T-helper 1 cell treated with Interleukin-12 subunit alpha and Interleukin-12 subunit beta and Interleukin-4 antibody, amounts not matched to agents 30 ng/mL and 1 ng/mL, for 36 hours (primary cell): ENCODE measurements at regions not wholly inside any gene's neighbourhood (a gene's known extent, or its start where the extent isn't known, plus 50 kb on each side); places are given as distances from the start of the nearest gene placed in this dataset.
"Not testable (repeated sequence)": the region's sequence is repeated elsewhere in the genome, so short reads cannot be mapped to it uniquely, and the experiment has no call there.

Experiments used
- intact Hi-C: fragments of 100-400 bp; cut with micrococcal nuclease; formaldehyde crosslinking; loops from one replicate; pipeline ENCODE4 v1.15.1; 2024

GRCh38 chr4:151559595-151559994, 150.6 kb downstream of the FHIP1A start:
- intact Hi-C loops: no loop called here

GRCh38 chr4:151561551-151562256, 152.7 kb downstream of the FHIP1A start:
- intact Hi-C loops: no loop called here

- intact Hi-C loops: no loop called here
Observed at GRCh38 chr4:151563194-151563593, 154.2 kb downstream of the FHIP1A start.

- intact Hi-C loops: no loop called here
Observed at GRCh38 chr4:151564321-151564720, 155.3 kb downstream of the FHIP1A start.

GRCh38 chr4:151565583-151565982, 156.6 kb downstream of the FHIP1A start:
- intact Hi-C loops: no loop called here

- intact Hi-C loops: no loop called here
Observed at GRCh38 chr4:151566053-151566452, 157.1 kb downstream of the FHIP1A start.

GRCh38 chr4:151567056-151567455, 158.1 kb downstream of the FHIP1A start:
- intact Hi-C loops: no loop called here

GRCh38 chr4:151568966-151569365, 160.0 kb downstream of the FHIP1A start:
- intact Hi-C loops: no loop called here

- intact Hi-C loops: no loop called here
Observed at GRCh38 chr4:151569650-151570049, 160.7 kb downstream of the FHIP1A start.

GRCh38 chr4:151573474-151573873, 164.5 kb downstream of the FHIP1A start:
- intact Hi-C loops: no loop called here

GRCh38 chr4:151573945-151574344, 165.0 kb downstream of the FHIP1A start:
- intact Hi-C loops: no loop called here

- intact Hi-C loops: no loop called here
Observed at GRCh38 chr4:151574968-151575367, 166.0 kb downstream of the FHIP1A start.

- intact Hi-C loops: no loop called here
Observed at GRCh38 chr4:151575646-151576045, 166.7 kb downstream of the FHIP1A start.

- intact Hi-C loops: no loop called here
Observed at GRCh38 chr4:151576627-151577026, 167.7 kb downstream of the FHIP1A start.

- intact Hi-C loops: no loop called here
Observed at GRCh38 chr4:151581570-151581969, 172.6 kb downstream of the FHIP1A start.

- intact Hi-C loops: no loop called here
Observed at GRCh38 chr4:151582098-151582497, 173.1 kb downstream of the FHIP1A start.

- intact Hi-C loops: no loop called here
Observed at GRCh38 chr4:151583157-151583914, 174.4 kb downstream of the FHIP1A start.

GRCh38 chr4:151584101-151584500, 175.1 kb downstream of the FHIP1A start:
- intact Hi-C loops: no loop called here

GRCh38 chr4:151595629-151596028, 165.2 kb downstream of the GATB start:
- intact Hi-C loops: not testable (repeated sequence)

GRCh38 chr4:151597691-151598090, 163.1 kb downstream of the GATB start:
- intact Hi-C loops: not testable (repeated sequence)

GRCh38 chr4:151599863-151600262, 160.9 kb downstream of the GATB start:
- intact Hi-C loops: no loop called here

- intact Hi-C loops: no loop called here
Observed at GRCh38 chr4:151600432-151600831, 160.4 kb downstream of the GATB start.

- intact Hi-C loops: no loop called here
Observed at GRCh38 chr4:151603377-151603776, 157.4 kb downstream of the GATB start.
